ENCODE measurements at regions not wholly inside any gene's neighbourhood (a gene's known extent, or its start where the extent isn't known, plus 50 kb on each side); places are given as distances from the start of the nearest gene placed in this dataset.

DNA sequence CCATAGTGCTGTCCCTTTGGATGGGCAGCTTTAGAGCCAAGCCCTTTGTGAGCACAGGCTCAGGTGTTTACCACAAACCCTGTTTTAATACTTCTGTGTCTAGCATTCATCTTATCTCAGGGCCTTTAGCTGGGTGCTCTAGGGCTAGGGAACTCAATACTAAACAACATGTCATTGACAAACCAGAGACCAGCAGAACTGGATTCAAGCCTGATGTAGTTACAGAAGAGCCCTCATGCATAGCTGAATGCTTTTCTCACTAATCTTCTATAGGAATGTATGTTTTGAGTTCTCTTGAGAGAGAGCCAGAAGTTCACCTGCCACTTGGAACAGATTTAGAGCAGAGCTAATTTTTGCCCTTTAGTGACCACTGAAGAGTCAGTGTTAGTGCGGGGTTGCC lies 142.6 kb downstream of the DCK start:
- no peak for TF ChIP-seq POLR2A (IDR thresholded peaks at IDR 0.05)
- TF ChIP-seq, protein P1, sequence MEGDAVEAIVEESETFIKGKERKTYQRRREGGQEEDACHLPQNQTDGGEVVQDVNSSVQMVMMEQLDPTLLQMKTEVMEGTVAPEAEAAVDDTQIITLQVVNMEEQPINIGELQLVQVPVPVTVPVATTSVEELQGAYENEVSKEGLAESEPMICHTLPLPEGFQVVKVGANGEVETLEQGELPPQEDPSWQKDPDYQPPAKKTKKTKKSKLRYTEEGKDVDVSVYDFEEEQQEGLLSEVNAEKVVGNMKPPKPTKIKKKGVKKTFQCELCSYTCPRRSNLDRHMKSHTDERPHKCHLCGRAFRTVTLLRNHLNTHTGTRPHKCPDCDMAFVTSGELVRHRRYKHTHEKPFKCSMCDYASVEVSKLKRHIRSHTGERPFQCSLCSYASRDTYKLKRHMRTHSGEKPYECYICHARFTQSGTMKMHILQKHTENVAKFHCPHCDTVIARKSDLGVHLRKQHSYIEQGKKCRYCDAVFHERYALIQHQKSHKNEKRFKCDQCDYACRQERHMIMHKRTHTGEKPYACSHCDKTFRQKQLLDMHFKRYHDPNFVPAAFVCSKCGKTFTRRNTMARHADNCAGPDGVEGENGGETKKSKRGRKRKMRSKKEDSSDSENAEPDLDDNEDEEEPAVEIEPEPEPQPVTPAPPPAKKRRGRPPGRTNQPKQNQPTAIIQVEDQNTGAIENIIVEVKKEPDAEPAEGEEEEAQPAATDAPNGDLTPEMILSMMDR (IDR thresholded peaks at IDR 0.05), result no peak
- Histone ChIP-seq H3K4me3 (no peak overlapping the region), H3K4me1 (no peaks in the 10 kb centered on the region), H3K27me3 (no peaks in the 10 kb centered on the region), H3K9me3 (no peaks in the 10 kb centered on the region), H3K27ac (no peak overlapping the region), H3K36me3 (no peaks in the 10 kb centered on the region)
- no peak for DNase-seq
- intact Hi-C loops (cut with DNase I; ENCODE audit: low total_unique reads), result no loop called here

DNA sequence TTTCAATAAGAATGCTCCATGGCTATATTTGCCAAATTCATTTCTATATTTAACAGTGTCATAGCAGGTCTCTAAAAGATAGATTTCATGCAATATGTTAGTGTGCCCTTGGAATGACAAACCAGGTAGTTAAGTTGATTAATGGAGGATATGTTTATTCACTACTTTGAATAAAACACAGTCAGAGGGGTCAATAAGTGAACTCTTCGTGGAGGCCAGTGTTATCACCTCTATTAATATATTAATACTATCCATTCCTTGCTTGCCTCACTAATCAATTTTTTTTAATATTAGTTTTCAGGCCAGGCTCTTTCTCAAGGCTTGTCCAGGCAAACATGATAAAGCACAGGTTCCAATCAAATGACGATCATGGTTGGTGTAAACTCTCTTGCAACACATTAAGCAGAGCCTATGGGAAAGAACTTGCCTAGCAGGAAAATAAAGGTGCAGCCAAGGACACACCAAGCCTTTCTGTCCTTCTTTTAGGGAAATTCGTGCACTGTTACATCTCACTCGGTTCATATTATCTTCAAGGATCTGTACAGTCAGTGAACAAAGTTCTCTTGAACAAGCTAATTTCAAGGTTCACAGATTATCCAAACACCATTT lies 144.7 kb downstream of the DCK start:
- H3K36me3 ChIP-seq, result no peaks in the 10 kb centered on the region
- H3K27me3 ChIP-seq, result no peaks in the 10 kb centered on the region
- intact Hi-C loops (cut with DNase I; ENCODE audit: low total_unique reads), result no loop called here
- H3K4me1 ChIP-seq, result no peaks in the 10 kb centered on the region
- H3K4me3 ChIP-seq, result no peak overlapping the region
- no peaks in the 10 kb centered on the region for H3K9me3 ChIP-seq
- no peak for DNase-seq
- no peak overlapping the region for H3K27ac ChIP-seq
- TF ChIP-seq, protein P1 (IDR thresholded peaks at IDR 0.05), result no peak
- no peak for TF ChIP-seq POLR2A (IDR thresholded peaks at IDR 0.05)

DNA sequence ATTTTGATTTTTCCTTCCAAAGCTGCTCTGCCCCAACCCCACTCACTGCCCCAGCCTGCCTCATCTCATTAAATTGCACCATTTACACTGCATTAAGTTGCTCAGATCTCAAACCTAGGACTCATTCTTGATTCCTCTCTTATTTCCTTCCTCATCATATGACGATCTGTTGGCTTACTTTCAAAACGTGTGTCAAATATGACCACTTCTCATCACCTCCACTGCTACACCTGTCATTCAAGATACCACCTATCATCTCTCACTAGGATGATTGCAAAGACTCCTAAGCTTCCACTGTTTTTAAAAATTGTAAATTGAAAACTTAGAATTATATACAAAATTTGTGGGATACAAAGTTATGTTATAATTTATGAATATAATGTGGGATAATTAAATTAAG lies 147.1 kb downstream of the DCK start:
- no peak for TF ChIP-seq POLR2A (IDR thresholded peaks at IDR 0.05)
- TF ChIP-seq, protein P1 (IDR thresholded peaks at IDR 0.05), result no peak
- H3K4me1 ChIP-seq, result no peaks in the 10 kb centered on the region
- H3K4me3 ChIP-seq, result no peak overlapping the region
- intact Hi-C loops (cut with DNase I; ENCODE audit: low total_unique reads), result no loop called here
- no peaks in the 10 kb centered on the region for H3K36me3 ChIP-seq
- H3K27ac ChIP-seq, result no peak overlapping the region
- DNase-seq, result no peak
- no peaks in the 10 kb centered on the region for H3K9me3 ChIP-seq
- no peaks in the 10 kb centered on the region for H3K27me3 ChIP-seq

DNA sequence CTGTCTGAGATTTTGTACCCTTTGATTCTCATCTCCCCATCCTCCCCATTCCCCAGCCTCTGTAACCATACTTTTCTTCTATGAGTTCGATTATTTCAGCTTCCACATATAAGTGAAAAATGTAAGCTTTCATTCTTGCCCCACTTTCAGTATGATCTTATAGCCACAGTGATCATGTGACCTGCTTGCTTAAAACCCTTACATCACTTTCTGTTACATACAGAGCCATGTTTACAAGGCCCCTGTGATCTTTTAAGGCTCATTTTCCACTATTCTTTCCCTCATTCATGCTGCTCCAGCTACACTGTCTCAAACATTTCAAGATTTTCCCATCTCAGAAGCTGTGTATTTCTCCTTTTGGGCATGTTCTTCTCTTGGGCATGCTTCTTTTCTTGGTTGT lies 147.7 kb downstream of the DCK start:
- intact Hi-C loops (cut with DNase I; ENCODE audit: low total_unique reads), result no loop called here
- H3K27ac ChIP-seq, result no peak overlapping the region

DNA sequence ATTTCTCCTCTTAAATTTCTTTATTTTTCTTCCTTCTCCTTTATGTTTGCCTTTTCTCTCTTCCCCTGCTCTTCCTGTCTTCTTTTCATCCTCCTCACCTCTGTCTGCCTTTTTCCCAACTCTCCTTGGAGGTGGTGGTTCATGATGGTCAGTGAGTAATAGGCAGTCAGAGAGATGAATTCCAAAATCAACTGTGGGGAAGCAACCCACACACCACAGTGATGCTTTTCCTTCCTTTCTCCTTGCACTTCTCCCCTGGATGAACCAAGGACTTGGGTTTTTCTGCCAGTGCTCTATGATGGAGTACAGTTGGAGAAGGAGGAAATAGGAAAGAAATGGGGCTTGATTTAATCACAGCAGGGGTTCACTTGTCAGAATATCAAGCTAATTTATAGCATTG lies 153.8 kb downstream of the DCK start:
- no peak overlapping the region for H3K27ac ChIP-seq
- H3K9me3 ChIP-seq, result no peaks in the 10 kb centered on the region
- TF ChIP-seq, protein P1 (IDR thresholded peaks at IDR 0.05), result no peak
- no peak for TF ChIP-seq POLR2A (IDR thresholded peaks at IDR 0.05)
- intact Hi-C loops (cut with DNase I; ENCODE audit: low total_unique reads), result no loop called here
- no peak overlapping the region for H3K4me3 ChIP-seq
- H3K36me3 ChIP-seq, result no peaks in the 10 kb centered on the region
- H3K4me1 ChIP-seq, result no peaks in the 10 kb centered on the region
- no peak for DNase-seq
- H3K27me3 ChIP-seq, result no peaks in the 10 kb centered on the region

More for the DNA sequence above, 147.7 kb downstream of the DCK start:
- no peak overlapping the region for H3K4me3 ChIP-seq
- H3K4me1 ChIP-seq, result no peaks in the 10 kb centered on the region
- no peaks in the 10 kb centered on the region for H3K27me3 ChIP-seq
- no peak for DNase-seq
- no peaks in the 10 kb centered on the region for H3K9me3 ChIP-seq
- H3K36me3 ChIP-seq, result no peaks in the 10 kb centered on the region
- no peak for TF ChIP-seq POLR2A (IDR thresholded peaks at IDR 0.05)
- TF ChIP-seq, protein P1 (IDR thresholded peaks at IDR 0.05), result no peak
